HS-27A (cell line): ENCODE measurements at regions not wholly inside any gene's neighbourhood (a gene's known extent, or its start where the extent isn't known, plus 50 kb on each side); places are given as distances from the start of the nearest gene placed in this dataset.
"Not testable (repeated sequence)": the region's sequence is repeated elsewhere in the genome, so short reads cannot be mapped to it uniquely, and the experiment has no call there.

Source experiments
- DNase-seq: peaks from one replicate; pipeline ENCODE4 v3.0.0-alpha.2; 2012; ENCODE audit warnings: low read depth, missing footprints

- no peak for DNase-seq
Observed at GRCh38 chr1:191350938-191351337, 807.3 kb upstream of the RGS18 start.

GRCh38 chr1:191358724-191359123, 799.5 kb upstream of the RGS18 start:
- DNase-seq, result no peak

GRCh38 chr1:191366686-191367085, 791.6 kb upstream of the RGS18 start:
- DNase-seq, result no peak

GRCh38 chr1:191368891-191369654, 789.2 kb upstream of the RGS18 start:
- DNase-seq, result no peak

GRCh38 chr1:191371626-191372025, 786.6 kb upstream of the RGS18 start:
- no peak for DNase-seq

GRCh38 chr1:191388283-191388682, 770.0 kb upstream of the RGS18 start:
- no peak for DNase-seq

GRCh38 chr1:191396622-191397021, 761.6 kb upstream of the RGS18 start:
- no peak for DNase-seq

- DNase-seq, result no peak
Observed at GRCh38 chr1:191398551-191398950, 759.7 kb upstream of the RGS18 start.

GRCh38 chr1:191405417-191405816, 752.8 kb upstream of the RGS18 start:
- DNase-seq, result no peak

- DNase-seq, result no peak
Observed at GRCh38 chr1:191414981-191415640, 743.2 kb upstream of the RGS18 start.

- DNase-seq, result no peak
Observed at GRCh38 chr1:191419842-191420241, 738.4 kb upstream of the RGS18 start.

GRCh38 chr1:191427593-191427992, 730.7 kb upstream of the RGS18 start:
- DNase-seq, result no peak

- no peak for DNase-seq
Observed at GRCh38 chr1:191432817-191433216, 725.4 kb upstream of the RGS18 start.

GRCh38 chr1:191438979-191439378, 719.3 kb upstream of the RGS18 start:
- no peak for DNase-seq

GRCh38 chr1:191448279-191448678, 710.0 kb upstream of the RGS18 start:
- not testable (repeated sequence) for DNase-seq

GRCh38 chr1:191452586-191452985, 705.7 kb upstream of the RGS18 start:
- no peak for DNase-seq

GRCh38 chr1:191453487-191453886, 704.8 kb upstream of the RGS18 start:
- DNase-seq, result no peak

- DNase-seq, result no peak
Observed at GRCh38 chr1:191457889-191458288, 700.4 kb upstream of the RGS18 start.

GRCh38 chr1:191460234-191460633, 698.0 kb upstream of the RGS18 start:
- DNase-seq, result no peak

- DNase-seq, result no peak
Observed at GRCh38 chr1:191483988-191484387, 674.3 kb upstream of the RGS18 start.

GRCh38 chr1:191490303-191490702, 668.0 kb upstream of the RGS18 start:
- no peak for DNase-seq

- no peak for DNase-seq
Observed at GRCh38 chr1:191495040-191495439, 663.2 kb upstream of the RGS18 start.

- no peak for DNase-seq
Observed at GRCh38 chr1:191498318-191498717, 659.9 kb upstream of the RGS18 start.

GRCh38 chr1:191498825-191499224, 659.4 kb upstream of the RGS18 start:
- DNase-seq, result no peak
